ENCODE measurements at regions not wholly inside any gene's neighbourhood (a gene's known extent, or its start where the extent isn't known, plus 50 kb on each side); places are given as distances from the start of the nearest gene placed in this dataset.

DNA sequence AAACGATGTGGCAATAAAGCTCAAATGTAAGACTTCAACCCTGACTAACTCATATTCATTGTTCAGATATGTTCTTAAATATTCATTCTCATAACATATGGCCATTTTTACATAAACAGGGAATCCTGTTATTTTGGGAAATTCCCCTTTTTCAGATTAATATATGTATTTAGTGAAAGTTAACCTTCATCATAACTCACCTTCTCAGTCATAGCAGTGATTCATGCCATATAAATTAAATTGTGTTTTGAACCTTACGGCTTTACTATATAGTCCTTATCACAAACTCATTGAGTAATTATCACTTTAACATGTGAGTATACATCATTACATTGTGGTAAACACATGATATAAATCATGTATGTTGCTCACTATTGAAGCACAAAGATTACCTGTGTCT lies 392.5 kb upstream of the TRAM1L1 start:
- H3K36me3 ChIP-seq (replicated peaks) = no peaks in the 10 kb centered on the region
- no peak overlapping the region for H3K27ac ChIP-seq
- no peaks in the 10 kb centered on the region for H3K27me3 ChIP-seq (replicated peaks)
- in situ Hi-C loops (cut with HindIII; ENCODE audit: low pct_ligation_motif_present, low sequenced_read_pairs) = no loop called here
- H3K4me3 ChIP-seq (ENCODE audit: low read depth, low read length) = no peak overlapping the region
- DNase-seq = no peak
- TF ChIP-seq, protein P1, sequence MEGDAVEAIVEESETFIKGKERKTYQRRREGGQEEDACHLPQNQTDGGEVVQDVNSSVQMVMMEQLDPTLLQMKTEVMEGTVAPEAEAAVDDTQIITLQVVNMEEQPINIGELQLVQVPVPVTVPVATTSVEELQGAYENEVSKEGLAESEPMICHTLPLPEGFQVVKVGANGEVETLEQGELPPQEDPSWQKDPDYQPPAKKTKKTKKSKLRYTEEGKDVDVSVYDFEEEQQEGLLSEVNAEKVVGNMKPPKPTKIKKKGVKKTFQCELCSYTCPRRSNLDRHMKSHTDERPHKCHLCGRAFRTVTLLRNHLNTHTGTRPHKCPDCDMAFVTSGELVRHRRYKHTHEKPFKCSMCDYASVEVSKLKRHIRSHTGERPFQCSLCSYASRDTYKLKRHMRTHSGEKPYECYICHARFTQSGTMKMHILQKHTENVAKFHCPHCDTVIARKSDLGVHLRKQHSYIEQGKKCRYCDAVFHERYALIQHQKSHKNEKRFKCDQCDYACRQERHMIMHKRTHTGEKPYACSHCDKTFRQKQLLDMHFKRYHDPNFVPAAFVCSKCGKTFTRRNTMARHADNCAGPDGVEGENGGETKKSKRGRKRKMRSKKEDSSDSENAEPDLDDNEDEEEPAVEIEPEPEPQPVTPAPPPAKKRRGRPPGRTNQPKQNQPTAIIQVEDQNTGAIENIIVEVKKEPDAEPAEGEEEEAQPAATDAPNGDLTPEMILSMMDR (IDR thresholded peaks at IDR 0.05; ENCODE audit: low read depth, low read length, missing control alignments) = no peak

DNA sequence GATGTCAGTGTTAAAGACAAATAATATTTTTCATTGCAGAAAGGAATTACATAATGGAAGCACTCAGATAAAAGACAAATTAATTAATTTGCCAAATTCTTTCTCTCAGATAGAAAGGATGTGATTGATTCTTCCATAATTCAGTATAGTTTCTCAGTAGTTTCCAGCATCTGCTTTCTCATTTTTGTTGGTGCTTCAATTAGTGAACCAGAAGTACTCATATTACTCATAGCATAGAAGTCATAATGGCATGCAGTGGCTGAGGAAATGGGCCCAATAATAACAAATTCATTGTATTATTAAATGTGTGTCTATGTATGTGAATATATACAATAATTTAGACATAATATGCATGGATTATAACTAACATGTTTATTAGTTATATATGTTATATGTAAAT lies 393.3 kb upstream of the TRAM1L1 start:
- Histone ChIP-seq H3K36me3 (replicated peaks) (no peaks in the 10 kb centered on the region), H3K27ac (no peak overlapping the region), H3K4me3 (ENCODE audit: low read depth, low read length) (no peak overlapping the region), H3K27me3 (replicated peaks) (no peaks in the 10 kb centered on the region)
- in situ Hi-C loops (cut with HindIII; ENCODE audit: low pct_ligation_motif_present, low sequenced_read_pairs) = no loop called here
- no peak for DNase-seq
- TF ChIP-seq, protein P1 (IDR thresholded peaks at IDR 0.05; ENCODE audit: low read depth, low read length, missing control alignments) = no peak

DNA sequence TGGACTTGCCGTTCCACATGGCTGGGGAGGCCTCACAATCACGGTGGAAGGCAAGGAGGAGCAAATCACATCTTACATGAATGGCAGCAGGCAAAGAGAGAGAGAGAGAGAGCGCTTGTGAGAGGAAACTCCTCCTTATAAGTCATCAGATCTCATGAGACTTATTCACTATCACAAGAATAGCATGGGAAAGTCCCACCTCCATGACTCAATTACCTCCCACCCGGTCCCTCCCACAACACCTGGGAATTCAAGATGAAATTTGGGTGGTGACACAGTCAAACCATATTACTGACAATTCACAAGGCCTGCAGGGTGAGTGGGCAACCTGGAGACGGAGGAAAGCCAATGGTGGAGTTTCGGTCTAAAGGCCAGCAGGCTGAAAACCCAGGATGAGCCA lies 394.3 kb upstream of the TRAM1L1 start:
- Histone ChIP-seq H3K27me3 (replicated peaks) (no peaks in the 10 kb centered on the region), H3K4me3 (ENCODE audit: low read depth, low read length) (no peak overlapping the region), H3K27ac (no peak overlapping the region), H3K36me3 (replicated peaks) (no peaks in the 10 kb centered on the region)
- TF ChIP-seq, protein P1 (IDR thresholded peaks at IDR 0.05; ENCODE audit: low read depth, low read length, missing control alignments) = no peak
- in situ Hi-C loops (cut with HindIII; ENCODE audit: low pct_ligation_motif_present, low sequenced_read_pairs) = no loop called here
- no peak for DNase-seq

DNA sequence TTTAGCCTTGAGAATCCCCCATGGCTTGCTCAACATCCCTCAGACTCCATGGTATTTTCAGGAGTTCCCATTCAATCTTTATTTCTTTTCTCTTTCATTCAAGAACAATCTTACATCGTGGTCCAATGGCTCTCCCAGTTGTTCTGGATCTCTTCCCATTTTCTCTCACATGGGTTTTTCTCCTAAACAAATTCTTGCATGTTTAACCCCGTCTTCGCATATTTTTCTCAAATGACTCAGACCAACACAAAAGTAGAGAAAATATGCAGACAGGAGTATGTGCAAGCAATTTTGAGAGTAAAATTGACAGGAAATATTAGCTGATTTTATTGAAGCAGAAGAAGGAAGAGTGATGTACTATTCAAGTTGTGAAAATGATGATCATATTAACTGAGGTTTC lies 396.4 kb upstream of the TRAM1L1 start:
- peak; percentile 9 for DNase-seq
- Histone ChIP-seq H3K4me3 (ENCODE audit: low read depth, low read length) (no peak overlapping the region), H3K27ac (no peak overlapping the region), H3K36me3 (replicated peaks) (no peaks in the 10 kb centered on the region), H3K27me3 (replicated peaks) (no peaks in the 10 kb centered on the region)
- TF ChIP-seq, protein P1 (IDR thresholded peaks at IDR 0.05; ENCODE audit: low read depth, low read length, missing control alignments) = no peak
- in situ Hi-C loops (cut with HindIII; ENCODE audit: low pct_ligation_motif_present, low sequenced_read_pairs) = no loop called here

DNA sequence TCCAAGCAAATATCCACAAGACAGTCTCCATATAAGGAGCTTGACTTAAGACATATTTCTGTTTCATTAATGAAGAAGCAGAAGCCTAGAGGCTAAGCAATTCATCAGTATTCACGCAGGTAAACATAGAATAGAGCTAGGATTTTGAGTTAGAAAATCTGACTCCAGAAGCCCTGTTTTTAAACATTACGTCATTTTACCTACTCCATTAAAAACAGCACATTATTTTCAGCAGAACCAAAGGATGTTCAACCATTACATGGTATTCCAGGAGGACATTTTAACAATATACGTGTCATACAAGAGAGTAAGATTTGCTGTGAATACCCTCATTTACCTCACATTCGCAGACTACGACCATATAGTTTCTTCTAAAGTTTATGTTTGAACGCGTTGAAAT lies 403.3 kb upstream of the TRAM1L1 start:
- in situ Hi-C loops (cut with HindIII; ENCODE audit: low pct_ligation_motif_present, low sequenced_read_pairs) = no loop called here
- no peak for DNase-seq

DNA sequence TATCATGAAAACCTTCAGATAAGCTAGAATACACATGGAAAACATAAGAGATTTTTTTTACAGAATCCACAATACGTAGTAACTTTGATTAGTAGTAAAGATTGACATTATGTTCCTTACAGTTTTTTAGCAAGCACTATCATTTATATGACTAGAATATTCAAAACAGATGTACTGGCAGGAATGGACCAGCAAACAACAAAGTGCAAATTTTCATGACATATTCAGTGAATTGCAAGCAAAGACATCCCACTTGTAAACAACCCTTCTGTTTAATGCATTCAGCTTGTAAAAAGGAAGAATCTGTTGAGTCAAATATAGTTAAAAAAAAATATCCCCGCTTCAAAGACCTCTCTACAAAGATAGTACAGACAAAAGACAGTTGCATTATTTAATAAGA lies 403.7 kb upstream of the TRAM1L1 start:
- H3K27me3 ChIP-seq (replicated peaks) = no peaks in the 10 kb centered on the region
- H3K4me3 ChIP-seq (ENCODE audit: low read depth, low read length) = no peak overlapping the region
- TF ChIP-seq, protein P1 (IDR thresholded peaks at IDR 0.05; ENCODE audit: low read depth, low read length, missing control alignments) = no peak
- H3K27ac ChIP-seq = no peak overlapping the region
- no peak for DNase-seq
- in situ Hi-C loops (cut with HindIII; ENCODE audit: low pct_ligation_motif_present, low sequenced_read_pairs) = no loop called here
- H3K36me3 ChIP-seq (replicated peaks) = no peaks in the 10 kb centered on the region

More for the DNA sequence above, 403.3 kb upstream of the TRAM1L1 start:
- no peak overlapping the region for H3K4me3 ChIP-seq (ENCODE audit: low read depth, low read length)
- TF ChIP-seq, protein P1 (IDR thresholded peaks at IDR 0.05; ENCODE audit: low read depth, low read length, missing control alignments) = no peak
- no peaks in the 10 kb centered on the region for H3K27me3 ChIP-seq (replicated peaks)
- H3K27ac ChIP-seq = no peak overlapping the region
- no peaks in the 10 kb centered on the region for H3K36me3 ChIP-seq (replicated peaks)
